Endothelial cell of umbilical vein (primary cell): ENCODE measurements at regions not wholly inside any gene's neighbourhood (a gene's known extent, or its start where the extent isn't known, plus 50 kb on each side); places are given as distances from the start of the nearest gene placed in this dataset.

ENCODE experiments used
- BruUV-seq: library from RNA; stranded (reverse); fragments of 400-500 nt; replicated peaks from 2 replicates; lab custom pipeline; 2021; lab: Mats Ljungman, UMichigan
- CTCF ChIA-PET: fragments of 300-600, 350-600 bp; sonication (Branson Sonifier 250); formaldehyde crosslinking; loops from one replicate; lab custom pipeline; 2021; ENCODE audit warnings: antibody characterized with exemption, inconsistent platforms; lab: Charles Lee
- POLR2A ChIA-PET: fragments of 300-600, 350-600 bp; sonication (Branson Sonifier 250); formaldehyde crosslinking; loops from one replicate; lab custom pipeline; 2021; ENCODE audit warnings: antibody characterized with exemption, inconsistent platforms; lab: Charles Lee
- DNase-seq: peaks from one replicate; pipeline ENCODE4 v3.0.0-alpha.2; 2011; ENCODE audit warnings: low read depth, low spot score
- FAIRE-seq: peaks from 2 replicates; lab custom pipeline; 2011; peaks lifted over from hg19 to GRCh38; lab: Jason Lieb, UNC
- H2AFZ ChIP-seq: 2 replicates; pipeline ENCODE4 v1.6.0; 2012; ENCODE audit warnings: low read depth, low read length, control low read depth, inconsistent platforms
- H3K27ac ChIP-seq: 2 replicates; pipeline ENCODE4 v1.5.1; 2011; ENCODE audit warnings: low read depth, mild to moderate bottlenecking, control low read depth, low read length, moderate library complexity; ENCODE audit not compliant: insufficient read depth
- H3K27me3 ChIP-seq, 2 experiments: 2 replicates each; pipeline versions ENCODE4 v1.6.0 to v1.6.1; 2011; ENCODE audit warnings: low read length in 2 of 2, mixed read lengths in 1 of 2; ENCODE audit not compliant: control insufficient read depth in 2 of 2, insufficient read depth in 2 of 2
- H3K36me3 ChIP-seq, 2 experiments: 2 replicates in 1 of 2; 3 replicates in 1 of 2; pipeline ENCODE4 v1.5.1; 2011; ENCODE audit warnings: low read length in 2 of 2, mild to moderate bottlenecking in 1 of 2, moderate library complexity in 1 of 2; ENCODE audit not compliant: control insufficient read depth in 2 of 2, insufficient read depth in 2 of 2; ENCODE audit errors: extremely low read depth in 1 of 2
- H3K4me1 ChIP-seq: 3 replicates; pipeline ENCODE4 v1.5.1; 2011; ENCODE audit warnings: mild to moderate bottlenecking, low read length; ENCODE audit not compliant: control insufficient read depth, insufficient read depth; ENCODE audit errors: extremely low read depth
- H3K4me2 ChIP-seq: 2 replicates; pipeline ENCODE4 v1.6.1; 2011; ENCODE audit warnings: low read length, control low read depth, mixed read lengths; ENCODE audit not compliant: insufficient read depth
- H3K4me3 ChIP-seq, 3 experiments: fragments of 200-600 bp in 1 of 3; sonication (generic), shearing (Covaris generic) in 1 of 3; replicated peaks in 1 of 3; 2 replicates each; pipeline ENCODE4 v1.5.1; 2011 to 2016; ENCODE audit warnings: control low read depth in 3 of 3, low read length in 3 of 3, mild to moderate bottlenecking in 2 of 3, inconsistent platforms in 1 of 3, low read depth in 1 of 3, moderate library complexity in 1 of 3; ENCODE audit not compliant: insufficient read depth in 1 of 3
- H3K79me2 ChIP-seq: 2 replicates; pipeline ENCODE4 v1.6.0; 2012; ENCODE audit warnings: low read length, inconsistent platforms; ENCODE audit not compliant: control insufficient read depth, insufficient read depth
- H3K9ac ChIP-seq: replicated peaks from 2 replicates; pipeline ENCODE3; 2011; ENCODE audit warnings: low read length, control low read depth; ENCODE audit not compliant: insufficient read depth; ENCODE audit errors: extremely low read depth
- H3K9me1 ChIP-seq: replicated peaks from 3 replicates; pipeline ENCODE4 v1.6.0; 2011; ENCODE audit warnings: mild to moderate bottlenecking, low read length; ENCODE audit not compliant: control insufficient read depth, insufficient read depth; ENCODE audit errors: extremely low read depth
- H3K9me3 ChIP-seq: replicated peaks from 2 replicates; pipeline ENCODE4 v1.5.1; 2012; ENCODE audit warnings: low read length, inconsistent platforms; ENCODE audit not compliant: control insufficient read depth, insufficient read depth
- H4K20me1 ChIP-seq: replicated peaks from 2 replicates; pipeline ENCODE3; 2011; ENCODE audit warnings: mild to moderate bottlenecking, low read length; ENCODE audit not compliant: control insufficient read depth, insufficient read depth; ENCODE audit errors: extremely low read depth
- GATA2 ChIP-seq: IDR thresholded peaks from 2 replicates; pipeline ENCODE4 v1.7.0; 2011; ENCODE audit warnings: low read depth, mild to moderate bottlenecking, moderate library complexity, mixed read lengths, low read length; ENCODE audit not compliant: insufficient read length, insufficient read depth
- JUN ChIP-seq: IDR thresholded peaks from 2 replicates; pipeline ENCODE4 v1.6.1; 2011; ENCODE audit warnings: borderline replicate concordance, low read depth; ENCODE audit not compliant: insufficient read length, insufficient read depth
- MYC ChIP-seq: IDR thresholded peaks from one replicate; pipeline ENCODE4 v1.6.1; 2011; ENCODE audit warnings: mild to moderate bottlenecking, low read depth, low read length
- POLR2A ChIP-seq: IDR thresholded peaks from 2 replicates; pipeline ENCODE4 v1.6.1; 2012; ENCODE audit warnings: low read depth, mild to moderate bottlenecking, control low read depth, low read length
- POLR2AphosphoS5 ChIP-seq: IDR thresholded peaks from 2 replicates; pipeline ENCODE4 v1.6.1; 2012; ENCODE audit warnings: low read depth, mild to moderate bottlenecking, control low read depth, low read length, moderate library complexity; ENCODE audit not compliant: insufficient read depth
- dilution Hi-C: fragments of 300-500 bp; cut with MboI; formaldehyde crosslinking; loops from one replicate; pipeline ENCODE4 v1.15.0; 2019; ENCODE audit warnings: low sequenced_read_pairs; ENCODE audit not compliant: extremely low pct_ligation_motif_present
- intact Hi-C: fragments of 100-400 bp; cut with micrococcal nuclease; formaldehyde crosslinking; loops from one replicate; pipeline ENCODE4 v1.10.0; 2022
- TF ChIP-seq, protein P1 (sequence below), 2 donors: IDR thresholded peaks; 1 replicate in 1 of 2; 2 replicates in 1 of 2; pipeline ENCODE4 v1.5.1; 2011; ENCODE audit warnings: low read length in 2 of 2, mild to moderate bottlenecking in 2 of 2, moderate library complexity in 2 of 2, control low read depth in 1 of 2, inconsistent platforms in 1 of 2, low read depth in 1 of 2; ENCODE audit not compliant: insufficient read depth in 1 of 2; ENCODE audit errors: extremely low read depth in 1 of 2

- Histone ChIP-seq H3K79me2 (no peaks in the 10 kb centered on the region), H2AFZ (no peak overlapping the region), H3K4me3 (no peak overlapping the region), H3K36me3 (no peaks in the 10 kb centered on the region), H3K27me3 (no peaks in the 10 kb centered on the region), H3K4me2 (no peak overlapping the region), H3K9me1 (no peaks in the 10 kb centered on the region), H3K9ac (no peak overlapping the region), H3K4me1 (no peaks in the 10 kb centered on the region), H3K9me3 (no peaks in the 10 kb centered on the region), H3K27ac (no peak overlapping the region), H4K20me1 (no peaks in the 10 kb centered on the region)
- BruUV-seq: no TSS peak
- FAIRE-seq (no peak), DNase-seq (no peak)
- TF ChIP-seq POLR2AphosphoS5: no peak
- no peak for TF ChIP-seq POLR2A
- intact Hi-C loops (no loop called here), dilution Hi-C loops (no loop called here)
- ChIA-PET CTCF (no interaction called here), POLR2A (no interaction called here)
Observed at GRCh38 chr9:3136686-3137346, 292.9 kb upstream of the PUM3 start.

- Histone ChIP-seq H3K4me1 (no peaks in the 10 kb centered on the region), H3K79me2 (no peaks in the 10 kb centered on the region), H3K4me2 (no peak overlapping the region), H2AFZ (no peak overlapping the region), H3K27me3 (no peaks in the 10 kb centered on the region), H3K9me3 (no peaks in the 10 kb centered on the region), H3K9ac (no peak overlapping the region), H3K9me1 (no peaks in the 10 kb centered on the region), H3K4me3 (no peak overlapping the region), H3K36me3 (no peaks in the 10 kb centered on the region), H3K27ac (no peak overlapping the region), H4K20me1 (no peaks in the 10 kb centered on the region)
- TF ChIP-seq MYC (no peak), GATA2 (no peak), JUN (no peak)
- TF ChIP-seq, protein P1, sequence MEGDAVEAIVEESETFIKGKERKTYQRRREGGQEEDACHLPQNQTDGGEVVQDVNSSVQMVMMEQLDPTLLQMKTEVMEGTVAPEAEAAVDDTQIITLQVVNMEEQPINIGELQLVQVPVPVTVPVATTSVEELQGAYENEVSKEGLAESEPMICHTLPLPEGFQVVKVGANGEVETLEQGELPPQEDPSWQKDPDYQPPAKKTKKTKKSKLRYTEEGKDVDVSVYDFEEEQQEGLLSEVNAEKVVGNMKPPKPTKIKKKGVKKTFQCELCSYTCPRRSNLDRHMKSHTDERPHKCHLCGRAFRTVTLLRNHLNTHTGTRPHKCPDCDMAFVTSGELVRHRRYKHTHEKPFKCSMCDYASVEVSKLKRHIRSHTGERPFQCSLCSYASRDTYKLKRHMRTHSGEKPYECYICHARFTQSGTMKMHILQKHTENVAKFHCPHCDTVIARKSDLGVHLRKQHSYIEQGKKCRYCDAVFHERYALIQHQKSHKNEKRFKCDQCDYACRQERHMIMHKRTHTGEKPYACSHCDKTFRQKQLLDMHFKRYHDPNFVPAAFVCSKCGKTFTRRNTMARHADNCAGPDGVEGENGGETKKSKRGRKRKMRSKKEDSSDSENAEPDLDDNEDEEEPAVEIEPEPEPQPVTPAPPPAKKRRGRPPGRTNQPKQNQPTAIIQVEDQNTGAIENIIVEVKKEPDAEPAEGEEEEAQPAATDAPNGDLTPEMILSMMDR (IDR thresholded peaks at IDR 0.05; ENCODE audit: extremely low read depth in 1 of 2, insufficient read depth in 1 of 2, low read depth in 1 of 2, low read length in 2 of 2): no peak
- intact Hi-C loops (no loop called here), dilution Hi-C loops (no loop called here)
- FAIRE-seq (no peak), DNase-seq (no peak)
- ChIA-PET CTCF (no interaction called here), POLR2A (no interaction called here)
- BruUV-seq: no TSS peak
Observed at GRCh38 chr9:3136230-3136629, 292.3 kb upstream of the PUM3 start.
